NCI-H345 treated with DMSO at 0.1 percent for 48 hours (cell line): ENCODE measurements at regions not wholly inside any gene's neighbourhood (a gene's known extent, or its start where the extent isn't known, plus 50 kb on each side); places are given as distances from the start of the nearest gene placed in this dataset.
"Not testable (repeated sequence)": the region's sequence is repeated elsewhere in the genome, so short reads cannot be mapped to it uniquely, and the experiment has no call there.

Experiments used
- DNase-seq: peaks from one replicate; lab custom pipeline; 2025; ENCODE audit not compliant: unreplicated experiment; lab: John Stamatoyannopoulos, UW

DNA sequence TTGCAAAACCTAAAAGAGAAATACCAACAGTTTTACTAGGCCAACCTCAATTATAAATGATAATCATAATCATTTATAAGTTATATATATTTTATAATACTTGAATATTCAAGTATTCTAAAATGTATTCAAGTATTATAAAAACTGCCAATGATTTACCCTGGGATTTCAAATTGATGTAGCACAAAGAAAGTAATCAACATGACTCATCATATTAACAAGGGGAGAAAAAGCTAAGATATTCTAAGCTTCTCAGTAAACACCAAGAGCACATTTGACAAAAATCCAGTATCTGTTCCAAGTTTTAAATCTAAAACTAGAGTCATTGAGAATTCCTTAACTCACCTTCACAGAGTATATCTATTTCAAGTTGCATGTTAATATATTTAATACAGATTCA, 56.1 kb downstream of the CAPZA3 start:
- no peak for DNase-seq

DNA sequence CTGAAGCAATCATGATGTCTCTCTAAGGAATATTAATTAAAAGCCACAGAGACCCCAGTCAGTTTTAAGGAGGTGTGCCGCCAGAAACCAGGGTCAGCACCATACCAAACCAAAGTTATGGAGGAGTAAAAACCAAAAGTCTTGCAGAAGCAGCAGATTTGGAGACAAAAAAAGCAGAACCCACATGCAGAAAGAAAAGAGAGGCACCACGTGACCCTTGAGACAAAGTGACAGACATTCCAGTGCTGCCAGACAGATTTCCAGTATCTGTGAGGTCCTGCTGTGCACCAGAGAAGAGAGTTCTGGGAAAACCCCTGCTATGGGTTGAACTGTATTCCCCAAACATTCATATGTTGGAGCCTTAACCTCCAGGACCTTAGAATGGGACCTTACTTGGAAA, 59.7 kb downstream of the CAPZA3 start:
- no peak for DNase-seq

DNA sequence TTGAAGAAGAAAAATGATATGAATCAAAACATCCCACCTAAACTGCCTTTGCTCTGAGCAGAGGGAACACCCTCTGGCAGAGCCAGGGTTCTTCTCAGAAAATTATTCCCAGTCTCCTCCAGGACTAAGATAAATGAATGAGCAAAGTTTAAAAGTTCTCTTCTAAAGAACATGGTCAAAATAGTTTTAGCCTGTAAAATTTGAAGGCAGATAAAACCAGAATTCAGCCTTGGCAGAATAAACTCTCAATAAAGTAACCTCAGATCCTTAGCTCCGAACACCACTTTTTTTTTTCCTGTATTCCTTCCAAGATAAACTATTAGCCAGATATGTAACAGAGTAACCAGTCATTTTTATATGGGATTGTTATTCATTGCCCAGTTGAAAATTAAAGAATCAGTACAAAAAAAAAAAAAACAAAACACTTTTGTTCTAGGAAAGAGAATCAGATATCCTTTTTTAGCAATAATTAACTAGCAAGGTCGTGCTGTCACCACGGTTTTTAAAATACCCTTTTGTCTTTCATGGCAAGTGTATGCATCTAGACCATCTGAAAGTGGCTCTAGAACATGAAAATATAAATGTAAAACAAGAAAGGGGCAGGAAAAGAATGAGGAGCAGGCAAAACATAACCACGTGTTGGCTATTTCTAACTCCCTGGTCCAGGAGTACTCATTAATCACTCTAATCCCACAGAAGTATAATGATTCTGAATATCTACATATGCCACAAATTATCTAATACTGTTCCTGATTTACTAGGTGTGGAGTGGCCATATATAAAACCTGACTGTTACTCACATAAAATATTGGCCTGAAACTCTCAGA, 60.8 kb downstream of the CAPZA3 start:
- no peak for DNase-seq

DNA sequence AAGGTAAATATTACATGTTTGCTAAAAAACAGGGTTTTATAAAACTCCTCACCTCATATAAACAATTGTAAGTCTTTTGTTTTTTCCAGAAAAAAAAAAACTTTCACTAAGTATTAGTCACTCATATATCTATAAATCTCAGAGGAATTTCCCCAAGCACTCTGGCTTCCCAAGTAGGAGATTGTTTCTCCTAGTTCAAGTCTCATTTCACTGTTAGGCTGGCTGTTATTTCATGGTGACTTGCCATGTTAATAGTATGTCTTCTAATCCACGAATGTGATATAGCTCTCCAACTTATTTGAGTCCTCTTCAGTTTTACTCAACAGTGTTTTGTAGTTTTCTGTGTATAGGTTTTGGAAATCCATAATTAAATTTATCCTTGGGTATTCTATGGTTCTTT, 61.6 kb downstream of the CAPZA3 start:
- DNase-seq: no peak

DNA sequence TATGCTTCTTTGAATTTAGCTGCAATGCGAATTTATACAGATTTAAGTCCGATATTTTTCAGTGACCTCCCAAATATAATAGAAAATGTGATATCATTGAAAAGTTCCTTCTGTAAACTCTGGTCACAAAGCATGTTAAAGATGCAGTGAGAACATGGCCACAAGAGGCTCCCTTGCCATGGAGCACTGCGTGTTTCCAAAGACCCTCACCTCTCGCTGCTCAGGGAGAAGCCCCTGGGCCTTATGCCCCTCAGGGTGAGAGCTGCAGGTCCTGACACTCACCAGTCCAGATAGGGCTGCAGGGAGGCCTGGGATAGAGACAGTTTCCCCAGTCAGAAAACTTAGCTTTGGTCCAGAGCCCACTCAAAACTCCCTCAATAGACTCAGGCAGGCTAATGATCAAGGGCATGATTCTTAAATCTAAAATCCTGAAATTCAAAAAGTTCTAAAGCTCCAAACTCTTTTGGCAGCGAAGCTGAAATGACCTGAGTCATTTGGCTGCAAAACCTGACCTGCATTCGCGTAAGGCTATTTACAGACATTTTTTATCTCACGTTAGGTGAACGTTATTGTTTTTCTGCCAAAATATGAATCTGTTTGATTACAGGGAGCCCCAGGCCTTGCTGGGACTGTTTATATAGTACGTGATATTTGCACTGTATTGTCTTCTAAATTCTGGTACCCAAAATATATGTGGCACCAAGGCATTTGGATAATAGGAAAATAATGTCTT, 67.8 kb downstream of the CAPZA3 start:
- no peak for DNase-seq

DNA sequence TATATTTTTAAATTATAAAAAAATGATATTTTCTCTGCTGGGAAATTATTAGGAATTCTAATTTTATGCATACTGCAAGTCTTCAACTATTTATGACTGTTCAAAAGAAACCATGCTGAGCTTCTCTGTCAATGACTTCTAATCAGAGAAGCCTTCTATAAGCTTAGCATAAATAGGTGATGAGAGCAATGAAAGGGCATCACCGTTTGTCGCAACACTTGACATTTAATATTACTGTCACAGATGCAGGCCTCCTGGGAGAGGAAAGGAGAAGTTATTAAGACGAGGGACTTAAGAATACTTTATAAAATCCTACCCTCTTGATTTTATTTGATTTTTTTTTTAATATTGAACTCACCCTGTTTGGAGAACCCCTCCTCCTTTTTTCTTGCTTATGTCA, 69.8 kb downstream of the CAPZA3 start:
- DNase-seq: no peak

DNA sequence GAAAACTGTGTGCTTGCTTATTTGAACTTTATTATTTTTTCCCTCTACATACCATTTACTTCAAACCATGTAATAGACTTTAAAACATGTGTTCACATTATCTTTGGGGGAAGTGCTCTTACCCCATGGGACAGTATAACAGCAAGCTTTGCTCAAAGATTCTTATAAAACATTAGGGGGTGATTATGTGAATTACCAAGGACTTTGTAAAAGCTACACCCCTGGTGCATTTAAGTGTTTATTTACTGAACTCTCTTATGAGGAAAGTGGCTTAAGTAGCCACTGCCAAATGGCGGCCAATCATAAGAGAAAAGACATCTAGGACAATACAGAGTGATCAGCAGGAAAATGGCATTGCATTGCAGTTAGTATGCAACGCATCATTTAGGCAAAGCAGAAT, 70.3 kb downstream of the CAPZA3 start:
- DNase-seq: peak; percentile 21

DNA sequence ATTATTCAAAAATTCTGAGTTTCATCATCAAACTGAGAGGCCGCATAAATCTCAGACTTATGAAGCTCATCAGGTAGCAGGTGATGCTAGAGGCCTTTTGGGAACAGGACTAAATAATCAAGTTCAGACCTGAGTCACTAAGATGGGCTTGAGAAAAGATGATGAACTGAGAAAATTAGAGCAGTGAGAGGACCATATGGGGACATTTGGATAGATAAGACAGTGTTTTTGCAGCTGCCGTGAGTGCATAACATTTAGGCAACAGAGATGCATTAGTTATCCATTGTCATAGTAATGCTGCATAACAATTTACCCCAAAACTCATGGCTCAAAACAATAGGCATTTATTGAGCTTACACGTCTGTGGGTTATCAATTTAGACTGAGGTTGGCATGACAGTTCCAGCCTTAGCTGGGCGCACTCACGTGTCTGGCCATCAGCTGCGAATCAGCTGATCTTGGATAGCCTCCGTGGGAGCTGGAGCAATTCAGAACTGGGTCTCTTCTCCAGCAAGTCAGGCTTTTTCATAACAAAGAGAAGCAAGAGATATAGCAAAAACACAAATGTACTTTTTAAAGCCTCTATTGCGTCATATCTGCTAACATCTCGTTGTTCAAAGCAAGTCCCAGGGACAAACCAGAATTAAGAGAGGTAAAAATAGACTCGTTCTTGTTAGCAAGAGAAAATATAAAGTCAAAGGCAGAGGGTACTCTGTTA, 72.8 kb downstream of the CAPZA3 start:
- DNase-seq: no peak

DNA sequence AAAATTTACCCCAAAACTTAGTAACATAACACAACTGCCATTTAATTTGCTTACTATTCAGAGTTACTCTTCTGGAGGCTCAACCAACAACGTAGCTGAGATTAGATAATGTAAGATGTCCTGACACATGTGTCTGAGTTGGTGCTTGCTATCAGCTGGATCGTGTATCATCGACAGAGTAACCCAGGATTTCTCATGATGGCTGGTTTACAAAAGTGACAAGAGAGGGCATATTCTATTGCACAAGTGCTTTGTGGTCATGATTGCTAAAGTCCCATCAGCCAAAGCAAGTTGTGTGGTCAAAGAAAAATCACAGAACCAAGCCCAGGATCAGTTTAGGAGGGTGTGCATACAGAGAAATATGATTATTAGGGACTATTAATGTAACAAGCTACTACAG, 73.4 kb downstream of the CAPZA3 start:
- no peak for DNase-seq

DNA sequence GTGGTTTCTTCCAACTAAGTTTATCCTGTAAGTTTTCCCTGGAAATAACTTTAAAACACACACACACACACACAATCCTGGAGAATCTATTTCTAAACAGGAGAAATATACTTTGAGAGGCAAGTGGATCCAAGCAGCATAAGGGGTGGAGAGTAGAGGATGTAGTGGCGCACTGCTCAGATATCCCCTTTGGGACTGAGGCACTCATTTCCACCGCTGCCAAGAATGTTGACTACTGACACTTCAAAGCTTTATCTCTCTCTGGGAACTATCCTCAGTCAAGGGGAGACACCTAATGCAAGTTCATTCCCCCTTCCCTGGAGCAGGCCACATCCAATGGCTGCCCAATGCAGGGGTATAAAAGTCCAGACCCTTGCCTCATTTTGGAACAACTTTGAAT, 75.8 kb downstream of the CAPZA3 start:
- DNase-seq: no peak

DNA sequence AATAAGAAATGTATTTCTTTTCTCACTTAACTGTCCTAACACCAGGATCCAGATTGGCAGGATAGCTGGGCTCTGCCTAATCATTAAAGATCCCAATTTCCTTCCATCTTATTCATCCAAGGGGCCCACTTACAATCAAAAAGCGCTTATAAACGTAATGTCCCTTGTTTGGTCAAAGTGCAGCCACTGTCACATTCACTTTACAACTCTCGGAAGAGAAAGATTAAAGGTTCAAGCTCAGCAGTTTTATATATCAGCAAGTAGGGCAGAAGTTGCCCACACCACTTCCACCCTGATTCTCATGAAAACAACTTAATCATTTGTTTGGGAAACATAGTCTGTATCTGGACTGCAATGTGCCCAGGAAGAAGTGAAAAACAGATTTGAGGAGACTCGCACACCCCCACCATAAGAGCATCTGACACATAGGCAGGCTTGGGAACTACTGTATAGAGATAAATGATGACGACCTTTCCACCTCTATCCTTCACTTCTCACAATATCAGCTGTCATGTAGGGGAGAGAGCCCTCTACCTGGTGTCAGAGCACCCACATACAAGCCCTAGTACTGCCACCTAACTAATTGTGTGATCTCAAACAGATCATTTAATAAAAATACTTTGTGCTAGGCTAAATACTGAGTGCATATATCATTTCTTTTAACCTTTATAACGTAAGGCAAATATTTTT, 80.8 kb downstream of the CAPZA3 start:
- DNase-seq: no peak

DNA sequence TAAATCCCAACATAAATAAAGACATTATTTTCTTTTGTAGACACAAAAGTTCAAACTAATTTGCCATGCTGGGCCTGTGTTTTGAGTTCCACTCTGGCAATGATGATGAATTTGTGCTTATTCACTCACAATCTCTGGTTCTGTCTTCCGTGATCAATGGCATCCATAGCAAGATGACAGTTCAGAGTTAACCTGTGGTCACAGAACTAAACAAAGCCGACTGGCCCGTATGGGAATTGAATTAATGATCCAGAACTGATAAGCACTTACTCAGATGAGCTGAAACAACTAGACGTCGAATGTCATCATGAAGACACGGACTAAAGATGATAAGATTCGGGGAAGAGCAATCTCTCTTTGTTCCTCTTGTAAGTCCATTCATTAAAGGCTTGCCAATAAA, 81.6 kb downstream of the CAPZA3 start:
- DNase-seq: no peak

DNA sequence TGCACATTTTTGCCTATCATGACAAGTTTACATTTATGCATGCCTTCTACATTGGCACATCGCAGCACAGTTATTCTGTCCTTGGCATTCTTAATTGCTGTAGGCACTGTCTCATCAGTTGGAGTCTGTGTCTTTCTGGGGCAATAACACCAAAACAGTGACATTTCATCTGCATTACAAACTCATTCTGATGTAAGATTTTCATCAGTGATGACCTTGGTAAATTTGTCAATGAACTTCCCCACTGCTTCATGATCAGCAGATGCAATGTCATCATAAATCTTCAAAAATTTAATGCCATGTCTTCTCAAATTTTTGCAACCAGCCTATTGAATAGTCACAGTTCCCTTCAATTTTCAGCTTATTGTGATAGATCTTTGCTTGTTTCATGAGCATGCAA, 85.5 kb downstream of the CAPZA3 start:
- DNase-seq: no peak

DNA sequence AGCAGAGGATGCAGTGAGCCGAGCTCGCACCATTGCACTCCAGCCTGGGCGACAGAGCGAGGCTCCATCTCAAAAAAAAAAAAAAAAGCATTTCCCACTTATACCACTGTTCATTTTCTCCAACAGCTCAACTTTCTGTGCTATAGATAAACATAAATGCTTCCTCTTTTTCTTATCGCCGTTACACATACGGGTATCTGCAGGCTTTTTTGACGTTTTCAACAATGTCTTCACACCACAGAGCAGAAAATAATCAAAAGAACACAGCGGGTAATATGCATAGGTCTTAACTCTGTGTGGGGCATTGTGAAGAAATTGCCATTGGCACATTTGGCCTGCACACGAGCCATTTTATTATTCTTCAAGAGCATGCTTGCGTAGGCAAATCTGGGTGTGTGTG, 86.4 kb downstream of the CAPZA3 start:
- DNase-seq: no peak

DNA sequence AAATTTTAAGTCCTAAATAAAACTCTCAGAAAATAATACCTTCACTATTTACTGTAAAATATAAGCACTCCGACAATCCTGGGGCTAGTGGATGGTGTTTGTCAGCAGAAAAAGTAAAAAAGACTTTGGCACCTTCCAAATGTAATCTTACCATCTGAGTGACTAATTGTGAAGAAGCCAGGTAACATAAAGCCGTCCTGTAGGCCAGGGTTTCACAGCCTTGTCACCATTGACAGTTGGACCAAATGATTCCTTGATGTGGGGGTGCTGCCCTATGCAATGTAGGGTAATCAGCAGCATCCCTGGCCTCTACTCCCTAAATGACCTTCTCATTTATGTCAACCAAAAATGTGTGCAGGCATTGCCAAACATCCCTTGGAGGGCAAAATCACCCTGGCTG, 87.2 kb downstream of the CAPZA3 start:
- DNase-seq: no peak

DNA sequence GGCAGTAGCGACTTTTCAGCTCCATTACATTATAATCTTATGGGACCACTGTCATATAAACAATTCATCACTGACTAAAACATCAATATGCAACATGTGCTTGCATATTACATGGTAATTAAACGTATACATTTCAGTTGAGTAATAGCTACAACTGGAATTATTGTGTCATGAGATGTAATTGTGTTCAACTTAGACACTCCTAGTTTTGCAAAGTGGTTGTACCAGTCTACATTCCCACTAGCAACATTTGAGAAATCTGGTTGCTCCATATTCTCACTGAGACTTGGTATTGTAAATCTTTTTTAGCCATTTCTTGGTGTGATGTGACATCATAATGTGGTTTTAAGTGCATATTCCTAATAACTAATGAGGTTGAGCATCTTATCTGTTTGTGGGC, 90.0 kb downstream of the CAPZA3 start:
- no peak for DNase-seq

DNA sequence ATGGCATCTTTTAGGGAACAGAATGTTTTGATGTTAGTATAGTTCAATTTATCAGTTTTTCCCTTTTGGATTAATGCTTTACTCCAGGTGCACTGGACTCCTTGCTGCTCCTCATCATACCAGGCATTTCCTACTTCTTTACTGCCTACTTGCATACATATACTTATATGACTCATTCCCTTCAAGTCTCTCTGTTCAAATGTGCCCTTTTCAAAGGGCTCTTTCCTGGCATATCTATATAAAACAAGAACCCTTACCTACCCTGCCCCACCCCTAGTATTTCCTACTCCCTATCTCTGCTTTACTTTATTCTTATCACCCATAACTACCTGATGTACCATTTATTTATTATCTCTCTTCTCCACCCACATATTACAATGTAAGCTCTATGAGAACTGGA, 90.6 kb downstream of the CAPZA3 start:
- no peak for DNase-seq

DNA sequence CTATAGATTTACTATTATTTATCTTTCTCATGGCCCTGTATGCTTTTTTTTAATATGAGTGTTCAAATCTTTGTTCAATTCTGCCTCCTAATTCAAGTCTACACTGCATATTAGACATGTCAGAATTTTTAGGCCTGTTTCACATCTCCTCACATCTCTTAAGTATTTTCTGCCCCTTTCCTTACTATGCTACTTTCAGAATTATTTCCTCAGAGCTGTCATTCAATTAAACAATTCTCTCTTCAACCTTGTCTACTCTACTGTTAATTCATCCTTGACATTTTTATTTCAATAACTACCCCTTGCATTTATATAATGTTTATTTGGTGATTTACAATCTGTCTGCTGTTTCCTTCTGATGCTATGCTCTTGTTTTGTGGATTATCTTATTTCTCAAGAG, 91.1 kb downstream of the CAPZA3 start:
- DNase-seq: no peak

DNA sequence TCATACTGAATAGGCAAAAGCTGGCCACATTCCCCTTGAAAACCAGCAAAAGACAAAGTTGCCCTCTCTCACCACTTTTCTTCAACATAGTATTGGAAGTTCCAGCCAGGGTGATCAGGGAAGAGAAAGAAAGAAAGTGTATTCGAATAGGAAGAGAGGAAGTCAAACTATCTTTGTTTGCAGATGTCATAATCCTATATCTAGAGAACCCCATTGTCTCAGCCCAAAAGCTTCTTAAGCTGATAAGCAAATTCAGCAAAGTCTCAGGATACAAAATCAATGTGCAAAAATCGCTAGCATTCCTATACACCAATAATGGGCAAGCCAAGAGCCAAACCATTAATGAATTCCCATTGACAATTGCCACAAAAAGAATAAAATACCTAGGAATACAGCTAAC, 95.0 kb downstream of the CAPZA3 start:
- DNase-seq: not testable (repeated sequence)

DNA sequence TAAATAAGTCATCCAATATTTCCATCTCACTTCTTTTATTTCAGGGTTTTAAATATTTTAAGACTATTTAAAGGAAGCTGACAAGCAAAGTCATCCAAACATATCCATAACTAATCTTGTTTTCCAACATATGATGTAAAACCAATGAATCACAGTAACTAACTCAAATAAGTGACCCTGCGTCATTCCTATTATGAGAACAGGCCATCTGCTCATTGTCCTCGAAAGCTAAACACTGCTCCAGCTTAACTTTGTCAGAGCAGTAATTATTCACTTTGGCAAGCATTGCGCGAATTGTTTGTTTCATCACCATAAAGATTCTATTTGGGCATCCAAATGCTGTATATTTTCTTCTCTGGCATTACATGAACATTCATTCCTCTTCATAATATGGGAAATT, 99.1 kb downstream of the CAPZA3 start:
- DNase-seq: no peak

DNA sequence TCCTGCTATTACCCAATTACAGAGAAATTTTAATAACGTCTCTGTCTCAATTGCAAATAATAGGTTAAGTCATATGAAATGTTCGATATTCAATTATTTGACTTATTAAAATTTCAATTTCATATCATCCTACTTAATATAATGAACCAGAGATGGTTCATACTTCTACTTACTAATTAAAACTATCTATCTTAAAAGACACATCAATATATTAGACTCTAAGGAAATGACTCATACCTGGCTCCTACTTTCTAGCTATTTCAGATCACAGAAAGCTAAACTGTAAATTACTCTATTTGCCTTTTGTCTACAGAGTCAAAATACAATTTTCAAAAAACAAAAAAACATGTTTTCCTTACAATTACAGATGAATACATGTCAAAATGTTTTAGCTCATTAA, 99.6 kb downstream of the CAPZA3 start:
- no peak for DNase-seq
